H9 (cell line): ENCODE measurements at regions not wholly inside any gene's neighbourhood (a gene's known extent, or its start where the extent isn't known, plus 50 kb on each side); places are given as distances from the start of the nearest gene placed in this dataset.

Experiments
- DNase-seq: peaks from one replicate; pipeline ENCODE4 v3.0.0-alpha.2; 2017
- H2AFZ ChIP-seq: one replicate; pipeline ENCODE4 v1.6.1; 2013; ENCODE audit warnings: mild to moderate bottlenecking, low read length, control low read depth, moderate library complexity
- H2AK5ac ChIP-seq: 2 replicates; pipeline ENCODE4 v1.6.1; 2013; ENCODE audit warnings: low read length, control low read depth, mixed read lengths; ENCODE audit not compliant: insufficient read length
- H2BK120ac ChIP-seq: one replicate; pipeline ENCODE4 v1.6.1; 2013; ENCODE audit warnings: low read depth, mild to moderate bottlenecking, low read length, control low read depth, inconsistent platforms; ENCODE audit not compliant: poor library complexity, severe bottlenecking
- H2BK12ac ChIP-seq: 2 replicates; pipeline ENCODE4 v1.6.1; 2013; ENCODE audit warnings: low read length, control low read depth, mixed read lengths, low read depth; ENCODE audit not compliant: insufficient read length
- H2BK15ac ChIP-seq: 2 replicates; pipeline ENCODE4 v1.6.1; 2013; ENCODE audit warnings: low read depth, low read length, control low read depth
- H2BK20ac ChIP-seq: one replicate; pipeline ENCODE4 v1.6.1; 2013; ENCODE audit warnings: low read depth, mild to moderate bottlenecking, low read length, control low read depth, inconsistent platforms; ENCODE audit not compliant: poor library complexity, severe bottlenecking
- H2BK5ac ChIP-seq: 2 replicates; pipeline ENCODE4 v1.6.1; 2013; ENCODE audit warnings: low read length, control low read depth, mixed read lengths; ENCODE audit not compliant: insufficient read length
- H3K14ac ChIP-seq: 2 replicates; pipeline ENCODE4 v1.6.1; 2013; ENCODE audit warnings: low read length, control low read depth; ENCODE audit not compliant: insufficient read depth
- H3K18ac ChIP-seq: 2 replicates; pipeline ENCODE4 v1.6.1; 2013; ENCODE audit warnings: low read depth, mild to moderate bottlenecking, mixed read lengths, low read length, control low read depth; ENCODE audit not compliant: insufficient read length
- H3K23ac ChIP-seq: 2 replicates; pipeline ENCODE4 v1.6.1; 2013; ENCODE audit warnings: low read length, control low read depth, mixed read lengths, low read depth; ENCODE audit not compliant: insufficient read length
- H3K23me2 ChIP-seq: 2 replicates; pipeline ENCODE4 v1.6.1; 2013; ENCODE audit warnings: low read depth, mild to moderate bottlenecking, mixed read lengths, low read length, control low read depth; ENCODE audit not compliant: insufficient read length, poor library complexity, severe bottlenecking
- H3K27ac ChIP-seq: 2 replicates; pipeline ENCODE4 v1.5.1; 2013; ENCODE audit warnings: low read length, control low read depth, mixed read lengths, low read depth; ENCODE audit not compliant: insufficient read length
- H3K27me3 ChIP-seq: 2 replicates; pipeline ENCODE4 v1.6.1; 2013; ENCODE audit warnings: low read length, control low read depth, inconsistent platforms; ENCODE audit not compliant: insufficient read depth
- H3K4ac ChIP-seq: 2 replicates; pipeline ENCODE4 v1.6.1; 2013; ENCODE audit warnings: low read depth, mild to moderate bottlenecking, control low read depth, inconsistent platforms, low read length, moderate library complexity
- H3K4me1 ChIP-seq: 2 replicates; pipeline ENCODE4 v1.6.1; 2013; ENCODE audit warnings: low read length, control low read depth, inconsistent platforms; ENCODE audit not compliant: insufficient read depth
- H3K4me2 ChIP-seq: 2 replicates; pipeline ENCODE4 v1.6.1; 2013; ENCODE audit warnings: low read length, control low read depth, mixed read lengths; ENCODE audit not compliant: insufficient read length, insufficient read depth
- H3K56ac ChIP-seq: 2 replicates; pipeline ENCODE4 v1.6.1; 2013; ENCODE audit warnings: low read depth, mild to moderate bottlenecking, mixed read lengths, low read length, control low read depth; ENCODE audit not compliant: insufficient read length
- H3K79me1 ChIP-seq: 2 replicates; pipeline ENCODE4 v1.6.1; 2013; ENCODE audit warnings: low read depth, mild to moderate bottlenecking, moderate library complexity, low read length, control low read depth, inconsistent platforms; ENCODE audit not compliant: insufficient read depth, poor library complexity, severe bottlenecking
- H3K79me2 ChIP-seq: 2 replicates; pipeline ENCODE4 v1.6.1; 2013; ENCODE audit warnings: low read length, control low read depth, inconsistent platforms; ENCODE audit not compliant: insufficient read depth
- H3K9ac ChIP-seq: 2 replicates; pipeline ENCODE4 v1.6.1; 2013; ENCODE audit warnings: low read length, control low read depth, mixed read lengths; ENCODE audit not compliant: insufficient read length; ENCODE audit errors: extremely low read depth
- H3K9me3 ChIP-seq: one replicate; pipeline ENCODE4 v1.6.1; 2013; ENCODE audit warnings: low read depth, low read length, inconsistent platforms; ENCODE audit not compliant: control insufficient read depth
- H3T11ph ChIP-seq: one replicate; pipeline ENCODE4 v1.6.1; 2013; ENCODE audit warnings: mild to moderate bottlenecking, low read length, control low read depth, inconsistent platforms
- H4K20me1 ChIP-seq: one replicate; pipeline ENCODE4 v1.6.1; 2013; ENCODE audit not compliant: control insufficient read depth, insufficient read length, insufficient read depth
- H4K5ac ChIP-seq: 2 replicates; pipeline ENCODE4 v1.6.1; 2013; ENCODE audit warnings: low read depth, mild to moderate bottlenecking, mixed read lengths, low read length, control low read depth; ENCODE audit not compliant: insufficient read length
- H4K8ac ChIP-seq: replicated peaks from 2 replicates; pipeline ENCODE4 v1.6.1; 2013; ENCODE audit warnings: low read length, control low read depth, mixed read lengths, low read depth; ENCODE audit not compliant: insufficient read length
- H4K91ac ChIP-seq: 2 replicates; pipeline ENCODE4 v1.6.1; 2013; ENCODE audit warnings: low read depth, mild to moderate bottlenecking, moderate library complexity, mixed read lengths, low read length, control low read depth; ENCODE audit not compliant: insufficient read length
- H3K27ac Mint-ChIP-seq, 3 experiments: 2 replicates in 2 of 3; 3 replicates in 1 of 3; pipeline ENCODE4 v1.8.0; 2020 to 2021; ENCODE audit warnings: mixed read lengths in 3 of 3, mild to moderate bottlenecking in 1 of 3, moderate library complexity in 1 of 3
- H3K27me3 Mint-ChIP-seq: 2 replicates; pipeline ENCODE4 v1.8.0; 2021; ENCODE audit warnings: low read depth, mild to moderate bottlenecking, moderate library complexity, mixed read lengths
- H3K36me3 Mint-ChIP-seq, 3 experiments: 2 replicates in 2 of 3; 3 replicates in 1 of 3; pipeline ENCODE4 v1.8.0; 2020 to 2021; ENCODE audit warnings: low read depth in 3 of 3, mixed read lengths in 3 of 3; ENCODE audit not compliant: insufficient read depth in 1 of 3
- H3K4me1 Mint-ChIP-seq, 2 experiments: 2 replicates each; pipeline ENCODE4 v1.8.0; 2020; ENCODE audit warnings: mixed read lengths in 2 of 2
- H3K4me3 Mint-ChIP-seq, 2 experiments: 2 replicates in 1 of 2; 3 replicates in 1 of 2; pipeline ENCODE4 v1.8.0; 2020 to 2021; ENCODE audit warnings: mild to moderate bottlenecking in 2 of 2, mixed read lengths in 2 of 2, moderate library complexity in 1 of 2
- H3K9me3 Mint-ChIP-seq, 2 experiments: 2 replicates in 1 of 2; 3 replicates in 1 of 2; pipeline ENCODE4 v1.8.0; 2020; ENCODE audit warnings: mild to moderate bottlenecking in 2 of 2, mixed read lengths in 2 of 2, moderate library complexity in 1 of 2
- WGBS: extraction: QIAGEN DNeasy Blood & Tissue Kit; methylation state at CpG from one replicate; pipeline ENCODE4 v1.1.7; 2013; ENCODE audit warnings: missing lambda C conversion rate, low lambda C conversion rate, mixed read lengths; ENCODE audit not compliant: insufficient read length; ENCODE audit errors: extremely low coverage; 5-methylcytosine and 5-hydroxymethylcytosine counted together
- TF ChIP-seq, protein P1 (sequence below): fragments of 200-600 bp; sonication (generic); conservative IDR thresholded peaks from 3 replicates; pipeline ENCODE4 v1.8.0; 2021; ENCODE audit warnings: antibody characterized with exemption, mild to moderate bottlenecking

DNA sequence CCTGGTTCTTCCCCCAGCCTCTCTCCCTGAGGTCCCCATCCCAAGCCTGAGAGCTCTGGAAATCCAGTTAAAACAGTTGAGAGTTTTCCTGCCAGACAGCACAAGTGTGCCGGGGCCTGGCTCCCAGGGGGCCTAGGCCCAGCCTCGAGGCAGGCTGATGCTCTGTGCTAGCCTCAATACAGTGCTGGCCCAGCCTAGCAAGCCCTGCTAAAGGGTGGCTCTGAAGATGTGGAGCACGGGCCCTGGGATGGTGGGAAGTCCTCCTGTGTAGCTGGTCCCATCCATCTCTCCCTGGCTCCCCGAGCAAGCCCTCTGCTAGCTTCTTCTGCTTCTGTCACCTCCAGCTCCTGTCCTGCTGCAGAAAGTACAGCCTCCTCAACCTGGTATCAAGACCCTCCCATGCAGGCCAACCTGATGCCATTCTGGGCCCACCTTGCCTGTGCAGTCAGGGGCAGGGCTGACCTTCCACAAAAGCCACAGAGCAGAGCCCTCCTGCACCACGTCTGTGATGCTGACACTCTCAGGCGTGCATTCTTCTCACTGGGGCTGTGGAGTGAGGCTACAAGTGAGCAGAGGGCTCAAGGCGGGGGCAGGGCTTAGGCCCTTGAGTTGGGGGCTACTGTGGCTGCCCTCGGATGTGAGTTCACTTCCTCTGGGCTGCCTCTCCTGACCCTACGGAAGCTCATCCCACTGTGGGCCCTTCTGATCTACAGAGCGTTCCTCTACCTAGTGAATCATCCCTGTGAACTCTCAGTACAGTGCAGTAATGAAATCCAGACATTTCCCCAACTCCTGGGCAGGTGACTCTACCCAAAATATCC is 60.1 kb upstream of the LAPTM4A start:
- Histone ChIP-seq H3K56ac (no peak overlapping the region), H2BK12ac (no peak overlapping the region), H2AFZ (no peak overlapping the region), H3K79me1 (no peaks in the 10 kb centered on the region), H4K8ac (no peak overlapping the region), H3K23me2 (no peaks in the 10 kb centered on the region), H3K4me2 (no peak overlapping the region), H2BK15ac (no peak overlapping the region), H3K4me1 (no peaks in the 10 kb centered on the region), H3K27me3 (no peaks in the 10 kb centered on the region), H4K91ac (no peak overlapping the region), H3K14ac (no peak overlapping the region), H3T11ph (no peak overlapping the region), H3K4ac (no peak overlapping the region), H3K79me2 (no peaks in the 10 kb centered on the region), H3K9me3 (no peaks in the 10 kb centered on the region), H3K23ac (no peak overlapping the region), H3K9ac (no peak overlapping the region), H3K18ac (no peak overlapping the region), H3K27ac (no peak overlapping the region), H4K20me1 (no peaks in the 10 kb centered on the region), H4K5ac (no peak overlapping the region), H2AK5ac (no peak overlapping the region), H2BK120ac (no peak overlapping the region), H2BK5ac (no peak overlapping the region), H2BK20ac (no peak overlapping the region)
- TF ChIP-seq, protein P1, sequence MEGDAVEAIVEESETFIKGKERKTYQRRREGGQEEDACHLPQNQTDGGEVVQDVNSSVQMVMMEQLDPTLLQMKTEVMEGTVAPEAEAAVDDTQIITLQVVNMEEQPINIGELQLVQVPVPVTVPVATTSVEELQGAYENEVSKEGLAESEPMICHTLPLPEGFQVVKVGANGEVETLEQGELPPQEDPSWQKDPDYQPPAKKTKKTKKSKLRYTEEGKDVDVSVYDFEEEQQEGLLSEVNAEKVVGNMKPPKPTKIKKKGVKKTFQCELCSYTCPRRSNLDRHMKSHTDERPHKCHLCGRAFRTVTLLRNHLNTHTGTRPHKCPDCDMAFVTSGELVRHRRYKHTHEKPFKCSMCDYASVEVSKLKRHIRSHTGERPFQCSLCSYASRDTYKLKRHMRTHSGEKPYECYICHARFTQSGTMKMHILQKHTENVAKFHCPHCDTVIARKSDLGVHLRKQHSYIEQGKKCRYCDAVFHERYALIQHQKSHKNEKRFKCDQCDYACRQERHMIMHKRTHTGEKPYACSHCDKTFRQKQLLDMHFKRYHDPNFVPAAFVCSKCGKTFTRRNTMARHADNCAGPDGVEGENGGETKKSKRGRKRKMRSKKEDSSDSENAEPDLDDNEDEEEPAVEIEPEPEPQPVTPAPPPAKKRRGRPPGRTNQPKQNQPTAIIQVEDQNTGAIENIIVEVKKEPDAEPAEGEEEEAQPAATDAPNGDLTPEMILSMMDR, result no peak
- no CpG with 5 or more reads among the region's 10 CpGs for WGBS
- Mint-ChIP-seq H3K4me1 (peaks cover 2 to 3% of the 10 kb centered on the region in 2 experiments), H3K27ac (no peak overlapping the region; a peak in 2 of 7 replicates), H3K27me3 (peaks cover 17% of the 10 kb centered on the region), H3K4me3 (no peak overlapping the region), H3K9me3 (no peaks in the 10 kb centered on the region), H3K36me3 (no peaks in the 10 kb centered on the region)
- DNase-seq, result no peak
